Prostate gland (tissue), 2 donors: ENCODE measurements at regions not wholly inside any gene's neighbourhood (a gene's known extent, or its start where the extent isn't known, plus 50 kb on each side); places are given as distances from the start of the nearest gene placed in this dataset.
A peak's percentile ranks its signal among the peaks of the same experiment; 100 is the strongest.

Experiments used
- DNase-seq: peaks from one replicate; pipeline ENCODE4 v3.0.0-alpha.2; 2019; ENCODE audit warnings: low spot score
- H3K27ac ChIP-seq, 2 donors: fragments of 200-600 bp; sonication (generic); 2 replicates each; pipeline ENCODE4 v1.5.1; 2017 to 2019
- H3K27me3 ChIP-seq: fragments of 200-600 bp; sonication (generic); replicated peaks from 2 replicates; pipeline ENCODE4 v1.5.1; 2019; ENCODE audit not compliant: insufficient read depth
- H3K36me3 ChIP-seq, 2 donors: fragments of 200-600 bp; sonication (generic); 1 replicate in 1 of 2; 2 replicates in 1 of 2; pipeline versions ENCODE4 v1.5.1 to v1.8.1; 2017 to 2019
- H3K4me1 ChIP-seq: fragments of 200-600 bp; sonication (generic); replicated peaks from 2 replicates; pipeline ENCODE4 v1.5.1; 2019
- H3K4me3 ChIP-seq, 2 donors: fragments of 200-600 bp; sonication (generic); 2 replicates each; pipeline ENCODE4 v1.5.1; 2017 to 2019
- H3K9me3 ChIP-seq: fragments of 200-600 bp; sonication (generic); 2 replicates; pipeline ENCODE4 v1.5.1; 2017
- POLR2A ChIP-seq: fragments of 450-650 bp; IDR thresholded peaks from one replicate; pipeline ENCODE4 v1.6.1; 2016; ENCODE audit warnings: antibody characterized with exemption, mild to moderate bottlenecking
- POLR2AphosphoS5 ChIP-seq: sonication (generic); formaldehyde crosslinking; IDR thresholded peaks from one replicate; pipeline ENCODE4 v1.6.1; 2017; ENCODE audit warnings: antibody characterized with exemption
- WGBS: methylation state at CpG from one replicate; pipeline ENCODE4 v1.1.5; 2018; 5-methylcytosine and 5-hydroxymethylcytosine counted together
- intact Hi-C: fragments of 100-400 bp; cut with DNase I; formaldehyde crosslinking; loops from one replicate; pipeline ENCODE4 v1.14.2; 2022
- TF ChIP-seq, protein P1 (sequence below), 4 experiments: fragments of 200-600 bp in 2 of 4; fragments of 450-650 bp in 2 of 4; sonication (generic) in 2 of 4; IDR thresholded peaks; 1 replicate in 3 of 4; 2 replicates in 1 of 4; pipeline ENCODE4 v1.5.1; 2016 to 2019; ENCODE audit warnings: antibody characterized with exemption in 4 of 4, mild to moderate bottlenecking in 2 of 4, moderate library complexity in 2 of 4

DNA sequence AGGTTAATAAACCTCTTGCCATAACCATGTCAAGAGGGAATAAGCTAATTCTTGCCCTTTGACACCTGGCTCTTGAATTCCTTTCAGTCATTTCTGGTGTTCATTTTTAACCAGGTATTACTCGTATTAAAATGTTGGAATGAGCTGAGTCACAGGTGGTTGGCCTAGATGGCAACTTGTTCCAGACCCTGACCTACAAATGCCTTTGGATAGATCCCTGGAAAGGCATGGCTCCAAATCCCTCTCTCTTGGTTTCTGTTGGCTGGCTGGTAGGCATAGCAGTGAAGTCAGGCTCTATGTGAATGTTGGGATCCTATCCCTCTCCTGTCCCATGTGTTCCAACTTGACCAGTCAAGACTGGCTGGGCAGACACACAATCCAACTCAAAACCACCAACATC, 277.1 kb upstream of the PROK2 start:
- intact Hi-C loops = no loop called here
- Histone ChIP-seq H3K36me3 (no peaks in the 10 kb centered on the region), H3K27ac (no peak overlapping the region), H3K9me3 (no peaks in the 10 kb centered on the region), H3K4me1 (no peaks in the 10 kb centered on the region), H3K27me3 (no peaks in the 10 kb centered on the region), H3K4me3 (no peak overlapping the region)
- TF ChIP-seq, protein P1, sequence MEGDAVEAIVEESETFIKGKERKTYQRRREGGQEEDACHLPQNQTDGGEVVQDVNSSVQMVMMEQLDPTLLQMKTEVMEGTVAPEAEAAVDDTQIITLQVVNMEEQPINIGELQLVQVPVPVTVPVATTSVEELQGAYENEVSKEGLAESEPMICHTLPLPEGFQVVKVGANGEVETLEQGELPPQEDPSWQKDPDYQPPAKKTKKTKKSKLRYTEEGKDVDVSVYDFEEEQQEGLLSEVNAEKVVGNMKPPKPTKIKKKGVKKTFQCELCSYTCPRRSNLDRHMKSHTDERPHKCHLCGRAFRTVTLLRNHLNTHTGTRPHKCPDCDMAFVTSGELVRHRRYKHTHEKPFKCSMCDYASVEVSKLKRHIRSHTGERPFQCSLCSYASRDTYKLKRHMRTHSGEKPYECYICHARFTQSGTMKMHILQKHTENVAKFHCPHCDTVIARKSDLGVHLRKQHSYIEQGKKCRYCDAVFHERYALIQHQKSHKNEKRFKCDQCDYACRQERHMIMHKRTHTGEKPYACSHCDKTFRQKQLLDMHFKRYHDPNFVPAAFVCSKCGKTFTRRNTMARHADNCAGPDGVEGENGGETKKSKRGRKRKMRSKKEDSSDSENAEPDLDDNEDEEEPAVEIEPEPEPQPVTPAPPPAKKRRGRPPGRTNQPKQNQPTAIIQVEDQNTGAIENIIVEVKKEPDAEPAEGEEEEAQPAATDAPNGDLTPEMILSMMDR (IDR thresholded peaks at IDR 0.05) = no peak
- TF ChIP-seq POLR2AphosphoS5 (no peak), POLR2A (no peak)
- WGBS = 92% methylated on average over 1 of the region's 1 CpG
- DNase-seq = no peak

DNA sequence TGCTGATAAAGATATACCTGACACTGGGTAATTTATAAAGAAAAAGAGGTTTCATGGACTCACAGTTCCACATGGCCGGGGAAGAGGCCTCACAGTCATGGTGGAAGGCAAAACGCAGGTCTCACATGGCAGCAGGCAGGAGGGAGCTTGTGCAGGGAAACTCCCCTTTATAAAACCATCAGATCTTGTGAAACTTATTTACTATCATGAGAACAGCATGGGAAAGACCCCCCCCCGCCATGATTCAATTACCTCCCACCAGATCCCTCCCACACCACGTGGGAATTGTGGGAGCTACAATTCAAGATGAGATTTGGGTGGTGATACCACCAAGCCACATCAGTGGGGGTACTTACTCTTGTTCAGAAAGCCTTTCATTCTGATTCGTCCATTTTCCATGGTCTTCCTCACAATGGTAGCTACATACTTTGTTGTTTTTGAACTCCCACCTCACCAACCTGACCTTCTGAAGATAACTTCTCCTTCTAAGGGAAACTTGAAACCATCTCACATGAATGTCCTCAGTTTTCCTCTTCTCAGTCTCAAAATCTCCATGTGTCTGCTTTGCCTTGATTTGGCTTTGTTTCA, 275.6 kb upstream of the PROK2 start:
- Histone ChIP-seq H3K36me3 (no peaks in the 10 kb centered on the region), H3K27me3 (no peaks in the 10 kb centered on the region), H3K4me1 (no peaks in the 10 kb centered on the region), H3K4me3 (no peak overlapping the region), H3K27ac (no peak overlapping the region), H3K9me3 (no peaks in the 10 kb centered on the region)
- TF ChIP-seq, protein P1 (IDR thresholded peaks at IDR 0.05) = no peak
- TF ChIP-seq POLR2AphosphoS5 (no peak), POLR2A (no peak)
- intact Hi-C loops = no loop called here
- DNase-seq = no peak
- WGBS = 89% methylated on average over 4 of the region's 5 CpGs

DNA sequence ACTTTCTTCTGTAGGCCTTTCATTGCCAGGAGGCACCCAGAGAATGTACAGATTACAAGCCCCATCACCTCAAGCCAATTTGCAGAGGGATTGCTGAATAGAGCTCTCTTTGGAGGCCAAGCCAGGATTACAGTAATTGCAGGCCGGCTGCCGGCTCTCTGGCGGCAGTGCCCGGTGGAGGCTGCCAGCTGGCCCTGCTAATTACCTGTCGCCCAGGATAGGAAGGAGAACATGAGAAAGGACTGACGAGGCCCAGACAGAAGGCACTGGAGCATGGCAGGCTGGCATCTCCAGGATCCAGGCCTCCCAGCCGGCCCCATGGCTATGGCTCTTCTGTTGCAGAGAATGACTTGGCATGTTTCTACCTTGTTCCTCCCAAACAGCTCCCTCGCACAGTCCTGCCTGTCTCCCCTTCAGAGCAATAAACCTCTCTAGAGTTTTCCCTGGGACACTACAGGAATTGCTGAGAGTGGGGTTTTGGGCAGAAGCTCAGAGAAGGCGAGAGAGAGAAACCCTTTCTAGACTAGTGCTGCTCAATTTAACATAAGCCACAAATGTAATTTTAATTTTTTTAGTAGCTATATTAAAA, 273.6 kb upstream of the PROK2 start:
- TF ChIP-seq POLR2AphosphoS5 (peak; percentile 64), POLR2A (no peak)
- TF ChIP-seq, protein P1 (IDR thresholded peaks at IDR 0.05) = no peak
- WGBS = 44% methylated on average over 9 of the region's 9 CpGs
- intact Hi-C loops = no loop called here
- Histone ChIP-seq H3K4me1 (no peaks in the 10 kb centered on the region), H3K27ac (no peak overlapping the region), H3K36me3 (no peaks in the 10 kb centered on the region), H3K27me3 (no peaks in the 10 kb centered on the region), H3K9me3 (no peaks in the 10 kb centered on the region), H3K4me3 (no peak overlapping the region)
- DNase-seq = peak; percentile 66

DNA sequence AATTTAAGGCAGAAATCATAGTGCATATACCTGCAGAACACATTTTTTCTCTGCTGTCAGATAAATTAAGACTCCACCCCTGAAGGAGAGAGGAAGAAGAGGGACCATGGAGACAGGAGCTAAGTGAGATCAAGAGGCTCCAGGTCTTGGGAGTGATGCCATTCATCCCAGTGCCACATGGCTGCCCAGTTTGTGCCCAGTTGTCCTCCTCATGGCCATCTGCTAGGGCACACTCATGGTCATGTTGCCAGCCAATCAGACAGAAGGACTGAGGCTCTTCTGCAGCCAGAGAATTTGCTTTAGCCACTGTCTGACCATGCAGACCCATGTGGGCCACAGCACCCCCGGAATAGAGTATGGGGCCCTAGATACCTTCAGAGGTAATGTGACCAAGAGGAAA, 270.5 kb upstream of the PROK2 start:
- Histone ChIP-seq H3K27me3 (no peaks in the 10 kb centered on the region), H3K36me3 (no peaks in the 10 kb centered on the region), H3K9me3 (no peaks in the 10 kb centered on the region), H3K27ac (no peak overlapping the region), H3K4me3 (no peak overlapping the region), H3K4me1 (no peaks in the 10 kb centered on the region)
- TF ChIP-seq, protein P1 (IDR thresholded peaks at IDR 0.05) = no peak
- intact Hi-C loops = no loop called here
- DNase-seq = no peak
- WGBS = 100% methylated on average over 1 of the region's 1 CpG

DNA sequence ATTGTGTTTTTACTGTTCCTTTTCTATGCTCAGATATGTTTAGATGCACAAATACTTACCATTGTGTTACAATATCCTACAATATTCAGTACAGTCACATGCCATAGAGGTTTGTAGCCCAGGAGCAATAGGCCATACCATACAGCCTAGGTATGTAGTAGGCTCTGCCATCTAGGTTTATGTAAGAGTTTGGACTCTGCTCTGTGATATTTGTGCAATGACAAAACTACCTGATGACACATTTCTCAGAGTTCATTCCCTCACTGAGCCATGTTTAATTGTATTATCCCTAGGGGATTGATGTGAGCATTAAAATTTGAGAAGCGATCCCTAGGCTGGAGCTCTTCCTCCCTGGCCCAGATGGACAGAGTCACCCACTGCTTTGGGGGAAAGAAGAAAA, 270.0 kb upstream of the PROK2 start:
- H3K9me3 ChIP-seq = no peaks in the 10 kb centered on the region
- intact Hi-C loops = no loop called here
- H3K36me3 ChIP-seq = no peaks in the 10 kb centered on the region
- TF ChIP-seq POLR2AphosphoS5 (no peak), POLR2A (no peak)
- TF ChIP-seq, protein P1 (IDR thresholded peaks at IDR 0.05) = no peak
- 100% methylated on average over 1 of the region's 1 CpG for WGBS
- no peak overlapping the region for H3K27ac ChIP-seq
- no peak overlapping the region for H3K4me3 ChIP-seq
- H3K4me1 ChIP-seq = no peaks in the 10 kb centered on the region
- no peaks in the 10 kb centered on the region for H3K27me3 ChIP-seq
- DNase-seq = no peak
